ENCODE measurements at regions not wholly inside any gene's neighbourhood (a gene's known extent, or its start where the extent isn't known, plus 50 kb on each side); places are given as distances from the start of the nearest gene placed in this dataset.

- TF ChIP-seq, protein P1, sequence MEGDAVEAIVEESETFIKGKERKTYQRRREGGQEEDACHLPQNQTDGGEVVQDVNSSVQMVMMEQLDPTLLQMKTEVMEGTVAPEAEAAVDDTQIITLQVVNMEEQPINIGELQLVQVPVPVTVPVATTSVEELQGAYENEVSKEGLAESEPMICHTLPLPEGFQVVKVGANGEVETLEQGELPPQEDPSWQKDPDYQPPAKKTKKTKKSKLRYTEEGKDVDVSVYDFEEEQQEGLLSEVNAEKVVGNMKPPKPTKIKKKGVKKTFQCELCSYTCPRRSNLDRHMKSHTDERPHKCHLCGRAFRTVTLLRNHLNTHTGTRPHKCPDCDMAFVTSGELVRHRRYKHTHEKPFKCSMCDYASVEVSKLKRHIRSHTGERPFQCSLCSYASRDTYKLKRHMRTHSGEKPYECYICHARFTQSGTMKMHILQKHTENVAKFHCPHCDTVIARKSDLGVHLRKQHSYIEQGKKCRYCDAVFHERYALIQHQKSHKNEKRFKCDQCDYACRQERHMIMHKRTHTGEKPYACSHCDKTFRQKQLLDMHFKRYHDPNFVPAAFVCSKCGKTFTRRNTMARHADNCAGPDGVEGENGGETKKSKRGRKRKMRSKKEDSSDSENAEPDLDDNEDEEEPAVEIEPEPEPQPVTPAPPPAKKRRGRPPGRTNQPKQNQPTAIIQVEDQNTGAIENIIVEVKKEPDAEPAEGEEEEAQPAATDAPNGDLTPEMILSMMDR (IDR thresholded peaks at IDR 0.05; ENCODE audit: insufficient read depth, missing control alignments) = no peak
- FAIRE-seq = no peak
- DNase-seq (ENCODE audit: insufficient read length, low spot score) = no peak
These were observed 157.5 kb downstream of the PCDH20 start for GRCh38 chr13:61258185-61258584.

GRCh38 chr13:61255040-61255796, 160.4 kb downstream of the PCDH20 start:
- DNase-seq (ENCODE audit: insufficient read length, low spot score) = no peak
- TF ChIP-seq, protein P1 (IDR thresholded peaks at IDR 0.05; ENCODE audit: insufficient read depth, missing control alignments) = peak; percentile 33
- no peak for FAIRE-seq

GRCh38 chr13:61253105-61253877, 162.4 kb downstream of the PCDH20 start:
- TF ChIP-seq, protein P1 (IDR thresholded peaks at IDR 0.05; ENCODE audit: insufficient read depth, missing control alignments) = no peak
- FAIRE-seq (no peak), DNase-seq (ENCODE audit: insufficient read length, low spot score) (no peak)

- FAIRE-seq (no peak), DNase-seq (ENCODE audit: insufficient read length, low spot score) (no peak)
- TF ChIP-seq, protein P1 (IDR thresholded peaks at IDR 0.05; ENCODE audit: insufficient read depth, missing control alignments) = no peak
These were observed 163.4 kb downstream of the PCDH20 start for GRCh38 chr13:61252213-61252612.

- FAIRE-seq (no peak), DNase-seq (ENCODE audit: insufficient read length, low spot score) (no peak)
- TF ChIP-seq, protein P1 (IDR thresholded peaks at IDR 0.05; ENCODE audit: insufficient read depth, missing control alignments) = no peak
These were observed 168.3 kb downstream of the PCDH20 start for GRCh38 chr13:61247149-61247936.

- FAIRE-seq (no peak), DNase-seq (ENCODE audit: insufficient read length, low spot score) (no peak)
- TF ChIP-seq, protein P1 (IDR thresholded peaks at IDR 0.05; ENCODE audit: insufficient read depth, missing control alignments) = no peak
These were observed 169.3 kb downstream of the PCDH20 start for GRCh38 chr13:61246351-61246750.

Measured in D721Med (cell line).